GM19455 (cell line): ENCODE measurements at regions not wholly inside any gene's neighbourhood (a gene's known extent, or its start where the extent isn't known, plus 50 kb on each side); places are given as distances from the start of the nearest gene placed in this dataset.
"Not testable (repeated sequence)": the region's sequence is repeated elsewhere in the genome, so short reads cannot be mapped to it uniquely, and the experiment has no call there.

Experiments
- ATAC-seq: cut with Tn5 transposase; IDR thresholded peaks from one replicate; pipeline ENCODE4 v1.9.1; 2021; ENCODE audit not compliant: unreplicated experiment

DNA sequence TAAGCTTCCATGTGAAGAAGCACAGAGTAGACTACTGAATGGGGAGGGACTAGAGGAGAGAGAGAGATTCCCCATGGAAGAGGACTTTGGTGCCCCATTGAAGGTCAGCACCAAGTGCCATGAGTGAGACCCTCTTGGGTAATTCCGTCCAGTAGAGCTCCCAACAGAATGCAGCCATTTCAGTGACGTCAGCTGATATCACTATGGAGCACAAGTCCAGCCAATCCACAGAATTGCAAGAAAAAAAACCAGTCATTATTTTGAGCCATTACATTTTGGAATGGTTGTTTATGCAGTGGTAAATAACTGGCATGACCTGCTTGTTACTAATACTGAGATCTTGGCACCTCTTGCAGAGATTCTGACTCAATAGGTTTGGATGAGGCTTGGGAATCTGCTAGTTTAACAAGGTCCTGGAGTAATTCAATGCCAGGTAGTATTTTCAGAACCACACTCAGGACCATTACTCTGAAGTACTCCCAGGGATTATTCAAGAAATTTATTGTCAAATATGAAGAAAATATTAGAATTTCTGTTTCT lies 52.6 kb upstream of the SP8 start:
- ATAC-seq: no peak

DNA sequence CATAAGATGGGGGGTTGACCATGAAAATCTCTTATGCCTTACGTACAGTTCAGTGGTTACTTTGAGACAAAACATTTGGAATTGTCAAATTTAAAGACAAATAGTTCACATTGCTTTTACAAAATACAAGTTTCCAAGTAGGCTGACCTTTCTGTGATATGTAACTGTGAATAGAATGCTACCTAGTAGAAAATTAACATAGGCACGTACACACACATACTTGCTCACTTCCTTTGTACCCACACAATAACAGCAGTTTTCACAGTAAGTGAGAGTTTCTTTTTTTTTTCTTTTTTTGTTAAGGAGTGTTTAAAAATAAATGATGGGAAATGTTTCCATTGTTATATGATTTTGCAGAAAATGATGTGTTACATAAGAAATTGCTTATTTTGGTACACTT lies 53.3 kb upstream of the SP8 start:
- ATAC-seq: no peak

GRCh38 chr7:20846791-20847190 lies 60.1 kb upstream of the SP8 start:
- no peak for ATAC-seq

DNA sequence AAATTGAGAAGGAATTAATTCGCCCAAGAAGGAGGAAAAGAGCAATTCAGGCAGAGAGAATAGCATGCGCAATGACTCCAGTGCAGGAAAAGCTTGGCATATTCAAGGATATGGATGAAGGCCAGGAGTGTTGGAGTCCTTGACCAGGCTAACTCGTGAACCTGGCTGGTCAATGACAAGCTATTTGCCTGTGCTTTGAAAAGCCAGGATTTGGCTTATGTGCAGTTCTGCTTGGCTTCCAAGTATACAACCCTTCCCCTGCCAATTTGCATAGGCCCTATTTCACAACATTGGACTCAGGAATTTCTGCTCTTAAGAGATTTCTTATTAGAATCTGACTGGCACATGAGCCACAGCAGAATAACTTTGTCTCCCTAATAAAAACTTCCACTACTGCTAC lies 72.3 kb upstream of the SP8 start:
- ATAC-seq: no peak

DNA sequence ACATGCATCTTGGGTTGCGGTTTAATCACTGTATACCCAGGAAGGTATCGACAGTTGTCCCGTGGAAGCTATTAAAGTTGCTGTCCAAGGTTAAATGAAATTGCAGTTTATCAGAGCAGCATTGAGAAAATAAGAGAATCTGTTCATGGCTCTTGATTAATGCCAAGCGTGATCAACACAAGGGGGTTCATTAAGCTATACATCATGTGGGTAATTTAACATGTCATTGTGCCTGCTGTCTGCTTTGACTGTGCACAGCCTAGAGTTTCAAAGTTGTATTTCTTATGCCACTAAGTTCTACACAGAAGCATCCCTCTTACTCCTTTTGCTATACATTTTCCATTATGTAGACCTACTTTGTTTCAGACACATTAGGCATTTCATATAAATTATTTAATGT lies 74.8 kb upstream of the SP8 start:
- no peak for ATAC-seq

DNA sequence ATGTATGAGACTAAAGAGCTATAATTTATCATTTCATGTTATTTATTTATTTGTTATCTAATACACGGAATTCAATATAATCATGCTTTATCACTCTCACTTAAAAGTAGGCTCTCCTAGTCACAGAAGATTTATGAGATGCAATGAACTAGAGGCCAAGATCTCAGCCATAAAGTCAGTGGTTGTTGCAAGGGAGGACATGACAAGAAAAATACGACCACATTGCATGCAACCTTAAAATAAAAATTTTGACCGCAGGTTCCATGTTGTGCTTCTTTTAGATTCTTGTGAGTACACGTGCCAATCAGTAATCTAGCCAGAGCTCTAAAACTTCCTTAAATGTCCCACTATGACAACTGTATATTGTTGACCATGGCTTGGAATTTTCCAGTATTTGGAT lies 75.9 kb upstream of the SP8 start:
- ATAC-seq: no peak

GRCh38 chr7:20864221-20864620 lies 77.5 kb upstream of the SP8 start:
- ATAC-seq: no peak

DNA sequence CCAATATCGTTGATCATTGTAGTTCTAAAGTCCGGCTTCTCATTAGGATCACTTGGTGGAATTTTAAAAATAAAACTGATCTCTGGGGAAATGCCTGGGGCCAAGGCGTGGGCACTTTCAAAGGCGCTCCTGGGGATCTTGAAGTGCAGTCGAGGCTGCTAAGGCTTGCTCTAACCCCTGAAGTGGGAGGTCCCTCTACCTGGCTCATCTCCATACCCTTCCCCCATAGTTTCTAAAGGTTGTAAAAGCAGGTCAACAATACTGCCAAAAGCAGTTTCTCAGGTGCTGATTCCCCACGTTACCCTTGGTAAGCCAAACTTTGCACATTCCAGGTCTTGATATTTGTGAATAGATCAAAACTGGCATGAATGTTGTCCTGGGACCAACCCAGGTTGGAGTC lies 79.0 kb upstream of the SP8 start:
- ATAC-seq: no peak

- no peak for ATAC-seq
Measured at GRCh38 chr7:20870977-20871376, 84.3 kb upstream of the SP8 start.

- no peak for ATAC-seq
Measured at GRCh38 chr7:20892776-20893175, 106.1 kb upstream of the SP8 start.

GRCh38 chr7:20894806-20895205 lies 108.1 kb upstream of the SP8 start:
- no peak for ATAC-seq

GRCh38 chr7:20895563-20895962 lies 108.9 kb upstream of the SP8 start:
- no peak for ATAC-seq

DNA sequence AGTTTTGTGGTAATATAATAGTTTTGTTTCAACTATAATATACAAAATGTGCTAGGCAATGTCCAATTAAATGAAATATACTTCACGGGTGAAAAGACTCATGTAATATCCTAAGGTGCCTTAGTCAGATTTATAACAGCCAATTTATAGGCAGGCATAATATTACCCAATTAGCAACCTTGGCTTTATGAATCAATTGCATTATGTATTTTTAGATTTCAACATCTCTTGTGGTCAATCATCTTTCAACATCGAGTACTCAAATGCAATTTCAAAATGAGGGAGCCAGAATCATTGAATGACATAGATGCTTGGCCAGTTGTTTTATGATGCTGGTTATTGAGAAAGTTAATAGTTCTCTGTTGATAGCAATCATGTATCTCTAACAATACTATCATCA lies 110.3 kb upstream of the SP8 start:
- no peak for ATAC-seq

DNA sequence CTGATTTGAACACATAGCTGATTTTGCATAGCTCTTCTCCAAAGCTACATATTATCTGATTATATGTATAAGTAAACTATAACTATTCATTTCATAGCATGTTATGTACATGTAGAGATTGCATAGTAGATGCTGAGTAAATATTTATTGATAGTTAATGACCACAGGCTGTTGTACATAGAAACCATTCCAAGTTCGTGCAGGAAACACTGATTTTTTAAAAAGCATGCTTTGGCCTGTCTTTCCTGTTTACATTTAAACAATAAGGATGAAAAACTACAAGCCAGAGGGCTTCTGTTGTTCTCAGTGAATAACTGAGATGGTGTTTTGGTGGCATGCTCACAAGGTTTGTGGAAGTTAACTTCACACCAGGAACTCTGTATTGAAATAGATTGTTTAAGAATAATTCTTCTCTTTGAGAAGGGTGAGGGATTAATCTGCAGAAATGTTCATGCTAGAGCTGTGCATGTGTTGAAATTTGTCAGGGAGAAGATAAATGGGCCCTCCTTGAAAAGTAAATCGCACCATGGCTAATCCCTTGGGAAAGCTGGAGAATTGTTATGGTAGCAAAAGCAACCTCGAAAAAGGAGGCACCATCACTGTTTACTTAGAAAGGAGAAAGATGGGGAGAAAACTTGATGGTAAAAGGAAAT lies 120.2 kb upstream of the SP8 start:
- ATAC-seq: no peak

GRCh38 chr7:20911081-20911480 lies 124.4 kb upstream of the SP8 start:
- ATAC-seq: no peak

GRCh38 chr7:20913853-20914252 lies 127.2 kb upstream of the SP8 start:
- ATAC-seq: no peak

GRCh38 chr7:20916311-20916710 lies 129.6 kb upstream of the SP8 start:
- ATAC-seq: no peak

DNA sequence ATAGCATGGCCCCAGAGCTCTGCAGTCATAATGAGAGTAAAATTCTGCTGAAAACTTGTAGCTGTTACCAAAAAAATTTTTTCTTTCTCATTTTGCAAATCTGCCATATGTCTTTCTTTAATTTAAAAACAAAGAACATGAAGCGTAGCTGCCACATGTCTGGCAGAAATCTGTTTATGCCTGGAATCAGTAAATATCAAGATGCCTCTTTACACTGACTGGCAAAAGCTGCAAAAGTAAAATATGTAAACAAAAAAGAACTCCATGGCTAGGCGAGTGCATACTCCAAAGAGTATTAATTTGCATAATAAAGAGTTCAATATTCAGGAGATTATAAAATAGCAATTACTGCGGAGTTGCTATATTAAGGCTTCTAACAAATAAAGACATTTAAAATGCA lies 130.9 kb upstream of the SP8 start:
- no peak for ATAC-seq

- ATAC-seq: no peak
Measured at GRCh38 chr7:20918156-20918555, 131.5 kb upstream of the SP8 start.

- not testable (repeated sequence) for ATAC-seq
Measured at GRCh38 chr7:20927178-20927577, 140.5 kb upstream of the SP8 start.

- ATAC-seq: no peak
Measured at GRCh38 chr7:20927976-20928375, 141.3 kb upstream of the SP8 start.

GRCh38 chr7:20929199-20929598 lies 142.5 kb upstream of the SP8 start:
- no peak for ATAC-seq

GRCh38 chr7:20931739-20932138 lies 145.1 kb upstream of the SP8 start:
- no peak for ATAC-seq
